ENCODE measurements at regions not wholly inside any gene's neighbourhood (a gene's known extent, or its start where the extent isn't known, plus 50 kb on each side); places are given as distances from the start of the nearest gene placed in this dataset.

DNA sequence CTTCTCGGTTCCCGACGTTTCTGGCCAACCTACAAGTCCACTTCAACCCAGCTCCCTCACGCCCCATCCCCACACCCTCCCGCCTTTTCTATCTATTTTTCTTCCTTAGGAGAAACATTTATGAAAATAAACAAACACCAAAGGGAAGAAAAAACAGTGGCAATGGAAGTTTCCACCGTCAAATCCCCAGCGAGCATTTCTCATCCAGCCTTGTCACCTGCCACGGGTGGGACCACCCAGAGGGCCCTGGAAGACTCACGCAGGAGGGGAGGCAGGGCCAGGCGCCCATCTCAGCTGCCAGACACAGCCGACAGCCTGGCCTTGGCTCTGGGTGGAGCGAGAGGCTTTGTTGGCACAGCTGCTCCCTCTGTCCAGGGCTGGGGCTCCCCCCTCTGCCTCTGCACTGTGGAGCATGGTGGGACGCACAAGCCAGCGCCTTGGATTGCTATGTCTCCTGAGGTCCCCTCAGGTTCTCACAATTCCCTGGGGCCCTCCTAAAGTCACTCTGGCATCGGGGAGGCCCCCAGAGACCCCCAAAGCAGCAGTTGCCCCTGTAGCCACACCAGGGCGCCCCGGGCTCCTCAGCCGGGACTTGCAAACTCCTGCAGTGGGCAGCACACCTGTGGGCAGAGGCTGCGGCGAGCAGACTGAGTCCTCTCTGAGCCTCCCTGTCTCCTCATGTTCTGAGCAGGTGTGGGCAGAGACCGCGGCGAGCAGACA lies 395.7 kb upstream of the SALL3 start:
- no peak for DNase-seq
- WGBS, 2 donors = 88% methylated on average over 23 of the region's 23 CpGs
- Histone ChIP-seq H3K36me3 (no peaks in the 10 kb centered on the region), H3K4me3 (no peak overlapping the region), H3K4me1 (no peaks in the 10 kb centered on the region), H3K9me3 (no peaks in the 10 kb centered on the region), H3K27me3 (no peaks in the 10 kb centered on the region), H3K27ac (no peak overlapping the region)
- TF ChIP-seq POLR2A (IDR thresholded peaks at IDR 0.05) (no peak), EP300 (IDR thresholded peaks at IDR 0.05) (no peak)
- intact Hi-C loops (cut with DNase I) = no loop called here

DNA sequence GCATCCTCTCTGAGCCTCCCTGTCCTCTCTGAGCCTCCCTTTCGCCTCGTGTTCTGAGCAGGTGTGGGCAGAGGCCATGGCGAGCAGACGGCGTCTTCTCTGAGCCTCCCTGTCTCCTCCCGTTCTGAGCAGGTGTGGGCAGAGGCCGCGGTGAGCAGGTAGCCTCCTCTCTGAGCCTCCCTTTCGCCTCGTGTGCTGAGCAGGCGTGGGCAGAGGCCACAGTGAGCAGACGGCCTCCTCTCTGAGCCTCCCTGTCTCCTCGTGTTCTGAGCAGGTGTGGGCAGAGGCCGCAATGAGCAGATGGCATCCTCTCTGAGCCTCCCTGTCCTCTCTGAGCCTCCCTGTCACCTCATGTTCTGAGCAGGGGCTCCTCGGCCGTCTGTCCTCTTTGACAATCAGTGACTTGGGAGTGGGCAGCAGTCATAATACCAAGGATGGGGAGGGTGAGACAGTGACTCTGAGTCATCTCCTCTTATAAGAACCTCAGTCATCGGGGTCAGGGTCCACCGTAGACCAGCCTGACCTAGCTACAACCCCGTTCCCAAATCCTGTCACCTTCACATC lies 395.1 kb upstream of the SALL3 start:
- Histone ChIP-seq H3K4me1 (no peaks in the 10 kb centered on the region), H3K27me3 (no peaks in the 10 kb centered on the region), H3K4me3 (no peak overlapping the region), H3K27ac (no peak overlapping the region), H3K9me3 (peaks cover 0 to 2% (median 0%) of the 10 kb centered on the region in 4 donors), H3K36me3 (no peaks in the 10 kb centered on the region)
- intact Hi-C loops (cut with DNase I) = no loop called here
- TF ChIP-seq POLR2A (IDR thresholded peaks at IDR 0.05) = no peak
- no peak for TF ChIP-seq POLR2AphosphoS5 (IDR thresholded peaks at IDR 0.05)
- no peak for TF ChIP-seq EP300 (IDR thresholded peaks at IDR 0.05)
- TF ChIP-seq, protein P1, sequence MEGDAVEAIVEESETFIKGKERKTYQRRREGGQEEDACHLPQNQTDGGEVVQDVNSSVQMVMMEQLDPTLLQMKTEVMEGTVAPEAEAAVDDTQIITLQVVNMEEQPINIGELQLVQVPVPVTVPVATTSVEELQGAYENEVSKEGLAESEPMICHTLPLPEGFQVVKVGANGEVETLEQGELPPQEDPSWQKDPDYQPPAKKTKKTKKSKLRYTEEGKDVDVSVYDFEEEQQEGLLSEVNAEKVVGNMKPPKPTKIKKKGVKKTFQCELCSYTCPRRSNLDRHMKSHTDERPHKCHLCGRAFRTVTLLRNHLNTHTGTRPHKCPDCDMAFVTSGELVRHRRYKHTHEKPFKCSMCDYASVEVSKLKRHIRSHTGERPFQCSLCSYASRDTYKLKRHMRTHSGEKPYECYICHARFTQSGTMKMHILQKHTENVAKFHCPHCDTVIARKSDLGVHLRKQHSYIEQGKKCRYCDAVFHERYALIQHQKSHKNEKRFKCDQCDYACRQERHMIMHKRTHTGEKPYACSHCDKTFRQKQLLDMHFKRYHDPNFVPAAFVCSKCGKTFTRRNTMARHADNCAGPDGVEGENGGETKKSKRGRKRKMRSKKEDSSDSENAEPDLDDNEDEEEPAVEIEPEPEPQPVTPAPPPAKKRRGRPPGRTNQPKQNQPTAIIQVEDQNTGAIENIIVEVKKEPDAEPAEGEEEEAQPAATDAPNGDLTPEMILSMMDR (IDR thresholded peaks at IDR 0.05) = no peak
- WGBS, 2 donors = 89 to 90% methylated on average over 19 of the region's 19 CpGs
- DNase-seq = no peak

DNA sequence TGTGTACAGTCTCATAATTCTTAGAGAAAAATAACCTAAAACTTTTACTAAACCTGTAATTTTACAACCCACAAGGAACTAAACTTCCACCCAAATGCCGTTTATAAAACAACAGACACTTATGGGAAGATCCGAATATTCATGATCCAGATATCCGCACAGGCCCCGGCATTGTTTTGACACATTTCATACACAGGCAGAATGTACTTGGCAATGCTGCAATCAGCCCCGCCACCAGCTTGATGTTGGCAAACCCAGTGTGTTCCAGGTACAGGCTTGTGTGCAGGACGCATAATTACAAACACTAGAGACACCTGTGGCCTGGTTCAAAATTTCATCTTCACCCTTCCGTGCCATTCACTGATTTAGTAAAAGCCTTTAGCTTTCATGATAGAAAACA lies 393.0 kb upstream of the SALL3 start:
- H3K27ac ChIP-seq = no peak overlapping the region
- TF ChIP-seq POLR2AphosphoS5 (IDR thresholded peaks at IDR 0.05) (no peak), POLR2A (IDR thresholded peaks at IDR 0.05) (no peak), EP300 (IDR thresholded peaks at IDR 0.05) (no peak)
- TF ChIP-seq, protein P1 (IDR thresholded peaks at IDR 0.05) = no peak
- H3K9me3 ChIP-seq = peaks cover 0 to 5% (median 0%) of the 10 kb centered on the region in 4 donors
- no peak for DNase-seq
- no peaks in the 10 kb centered on the region for H3K36me3 ChIP-seq
- H3K4me1 ChIP-seq = no peaks in the 10 kb centered on the region
- H3K4me3 ChIP-seq = no peak overlapping the region
- intact Hi-C loops (cut with DNase I) = no loop called here
- WGBS, 2 donors = 87 to 91% methylated on average over 7 of the region's 7 CpGs
- no peaks in the 10 kb centered on the region for H3K27me3 ChIP-seq

DNA sequence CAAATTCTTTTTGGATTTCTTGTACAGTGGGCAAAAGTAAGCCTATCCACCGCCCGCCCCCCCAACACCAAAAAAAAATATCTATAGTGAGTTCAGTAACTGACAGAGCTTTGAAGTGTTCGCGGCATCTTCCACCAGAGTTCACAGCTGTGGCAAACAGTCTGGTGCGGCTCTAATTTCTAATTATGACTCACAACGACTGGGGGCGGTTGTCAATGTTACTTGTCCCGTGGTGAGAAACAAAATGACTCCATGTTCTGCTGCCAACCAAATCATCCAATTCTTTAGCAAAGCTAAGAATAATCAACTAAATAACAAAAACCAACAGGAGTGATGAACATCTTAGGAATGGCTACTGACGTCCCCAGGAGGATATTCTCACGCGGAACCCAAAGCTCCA lies 392.5 kb upstream of the SALL3 start:
- no peak for DNase-seq
- Histone ChIP-seq H3K4me3 (no peak overlapping the region), H3K27me3 (no peaks in the 10 kb centered on the region), H3K9me3 (peaks cover 0 to 5% (median 2%) of the 10 kb centered on the region in 4 donors), H3K27ac (no peak overlapping the region), H3K4me1 (no peaks in the 10 kb centered on the region), H3K36me3 (no peaks in the 10 kb centered on the region)
- intact Hi-C loops (cut with DNase I) = no loop called here
- WGBS, 2 donors = 74 to 85% methylated on average over 11 of the region's 11 CpGs
- TF ChIP-seq, protein P1 (IDR thresholded peaks at IDR 0.05) = no peak
- TF ChIP-seq EP300 (IDR thresholded peaks at IDR 0.05) = no peak
- TF ChIP-seq POLR2AphosphoS5 (IDR thresholded peaks at IDR 0.05) = no peak
- TF ChIP-seq POLR2A (IDR thresholded peaks at IDR 0.05) = no peak

DNA sequence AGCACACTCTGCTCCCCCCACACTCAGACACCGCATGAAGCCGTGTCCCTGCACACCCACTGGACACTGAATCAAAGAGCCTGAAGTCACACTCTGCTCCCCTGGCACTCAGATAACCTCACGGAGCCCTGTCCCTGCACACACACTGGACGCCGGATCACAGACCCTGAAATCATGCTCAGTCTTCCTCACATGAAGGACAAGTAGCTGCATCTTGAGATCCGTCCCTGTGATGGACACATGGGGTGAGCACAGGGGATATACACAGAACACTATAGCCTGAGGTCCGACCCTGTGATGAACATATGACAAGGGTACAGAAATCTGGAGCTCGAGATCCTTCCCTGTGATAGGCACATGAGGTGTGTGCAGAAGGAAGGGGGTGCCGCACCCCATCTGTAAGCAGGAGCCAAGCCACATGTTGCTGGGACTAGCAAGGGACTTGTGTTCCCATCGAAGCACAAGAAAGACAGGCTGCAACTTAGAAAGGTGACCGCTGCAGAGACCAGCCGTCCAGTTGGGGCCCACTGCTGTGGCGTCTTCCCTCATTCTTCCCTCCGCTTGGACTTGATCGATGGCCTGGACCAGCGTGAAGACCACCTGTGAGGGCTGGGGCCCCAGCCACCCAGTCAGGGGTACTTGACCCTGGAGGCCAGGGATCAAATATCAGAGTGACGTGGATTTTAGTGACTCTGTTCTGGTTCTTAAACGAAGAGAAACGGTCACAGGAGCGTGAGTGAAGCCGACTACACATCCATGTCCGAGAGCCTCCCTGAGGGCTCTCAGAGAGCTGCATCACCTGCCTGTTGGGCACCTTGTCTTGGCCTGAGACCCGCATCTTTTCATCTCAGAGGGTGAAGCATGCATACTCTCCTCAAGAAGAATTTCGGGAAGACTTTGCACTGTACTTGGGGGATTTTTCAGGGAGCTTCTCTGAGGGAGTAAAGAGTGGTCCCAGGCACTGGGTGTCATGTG lies 391.7 kb upstream of the SALL3 start:
- peaks cover 0 to 5% (median 2%) of the 10 kb centered on the region in 4 donors for H3K9me3 ChIP-seq
- H3K4me1 ChIP-seq = no peaks in the 10 kb centered on the region
- no peaks in the 10 kb centered on the region for H3K27me3 ChIP-seq
- 86 to 88% methylated on average over 24 of the region's 24 CpGs for WGBS, 2 donors
- no peak for DNase-seq
- no peak overlapping the region for H3K27ac ChIP-seq
- TF ChIP-seq, protein P1 (IDR thresholded peaks at IDR 0.05) = no peak
- TF ChIP-seq EP300 (IDR thresholded peaks at IDR 0.05) (no peak), POLR2AphosphoS5 (IDR thresholded peaks at IDR 0.05) (no peak), POLR2A (IDR thresholded peaks at IDR 0.05) (no peak)
- no peaks in the 10 kb centered on the region for H3K36me3 ChIP-seq
- intact Hi-C loops (cut with DNase I) = no loop called here
- H3K4me3 ChIP-seq = no peak overlapping the region

All from sigmoid colon (tissue), 6 donors.